ENCODE measurements at regions not wholly inside any gene's neighbourhood (a gene's known extent, or its start where the extent isn't known, plus 50 kb on each side); places are given as distances from the start of the nearest gene placed in this dataset.

GRCh38 chr10:2825841-2826240 lies 241.5 kb upstream of the PFKP start:
- no TSS peak for BruUV-seq (replicated peaks)
- peaks cover 82% of the 10 kb centered on the region for H3K27me3 Mint-ChIP-seq (ENCODE audit: insufficient read depth, unreplicated experiment)
- no peaks in the 10 kb centered on the region for H3K4me1 Mint-ChIP-seq (ENCODE audit: insufficient read depth, unreplicated experiment)
- intact Hi-C loops (cut with micrococcal nuclease) = no loop called here
- H3K9me3 Mint-ChIP-seq (ENCODE audit: unreplicated experiment) = no peaks in the 10 kb centered on the region
- no peak for TF ChIP-seq CTCF (IDR thresholded peaks at IDR 0.05; ENCODE audit: unreplicated experiment)
- ChIA-PET POLR2A (no interaction called here), CTCF (interaction anchor here (1.1 kb wide), 1 partner anchor 11 kb away, joined by 3 read pairs; no protein-coding TSS in a partner anchor)
- no peaks in the 10 kb centered on the region for H3K36me3 Mint-ChIP-seq (ENCODE audit: insufficient read depth, unreplicated experiment)
- no peak for DNase-seq (ENCODE audit: unreplicated experiment)
- H3K27ac Mint-ChIP-seq (ENCODE audit: low read depth, unreplicated experiment) = no peak overlapping the region
- H3K4me3 Mint-ChIP-seq (ENCODE audit: unreplicated experiment) = no peak overlapping the region

GRCh38 chr10:2817940-2818636 lies 249.3 kb upstream of the PFKP start:
- TF ChIP-seq CTCF (IDR thresholded peaks at IDR 0.05; ENCODE audit: unreplicated experiment) = no peak
- intact Hi-C loops (cut with micrococcal nuclease) = no loop called here
- POLR2A ChIA-PET = no interaction called here
- no peak overlapping the region for H3K27ac Mint-ChIP-seq (ENCODE audit: low read depth, unreplicated experiment)
- H3K4me3 Mint-ChIP-seq (ENCODE audit: unreplicated experiment) = no peak overlapping the region
- BruUV-seq (replicated peaks) = no TSS peak
- peaks cover 92% of the 10 kb centered on the region for H3K27me3 Mint-ChIP-seq (ENCODE audit: insufficient read depth, unreplicated experiment)
- H3K36me3 Mint-ChIP-seq (ENCODE audit: insufficient read depth, unreplicated experiment) = no peaks in the 10 kb centered on the region
- H3K9me3 Mint-ChIP-seq (ENCODE audit: unreplicated experiment) = no peaks in the 10 kb centered on the region
- DNase-seq (ENCODE audit: unreplicated experiment) = no peak
- CTCF ChIA-PET = no interaction called here
- H3K4me1 Mint-ChIP-seq (ENCODE audit: insufficient read depth, unreplicated experiment) = no peaks in the 10 kb centered on the region

- intact Hi-C loops (cut with micrococcal nuclease) = no loop called here
- peaks cover 93% of the 10 kb centered on the region for H3K27me3 Mint-ChIP-seq (ENCODE audit: insufficient read depth, unreplicated experiment)
- no peaks in the 10 kb centered on the region for H3K36me3 Mint-ChIP-seq (ENCODE audit: insufficient read depth, unreplicated experiment)
- no peaks in the 10 kb centered on the region for H3K4me1 Mint-ChIP-seq (ENCODE audit: insufficient read depth, unreplicated experiment)
- TF ChIP-seq CTCF (IDR thresholded peaks at IDR 0.05; ENCODE audit: unreplicated experiment) = no peak
- DNase-seq (ENCODE audit: unreplicated experiment) = no peak
- POLR2A ChIA-PET = interaction anchor here (1.1 to 1.2 kb wide), 2 partner anchors 10 to 14 kb away, joined by 3 to 4 read pairs; no protein-coding TSS in a partner anchor
- peaks cover 8% of the 10 kb centered on the region for H3K9me3 Mint-ChIP-seq (ENCODE audit: unreplicated experiment)
- H3K4me3 Mint-ChIP-seq (ENCODE audit: unreplicated experiment) = no peak overlapping the region
- H3K27ac Mint-ChIP-seq (ENCODE audit: low read depth, unreplicated experiment) = no peak overlapping the region
- BruUV-seq (replicated peaks) = no TSS peak
- CTCF ChIA-PET = interaction anchor here (0.7 kb wide), 1 partner anchor 929 kb away, joined by 3 read pairs; no protein-coding TSS in a partner anchor
Measured at GRCh38 chr10:2813693-2814092, 253.7 kb upstream of the PFKP start.

GRCh38 chr10:2813286-2813685 lies 254.1 kb upstream of the PFKP start:
- TF ChIP-seq CTCF (IDR thresholded peaks at IDR 0.05; ENCODE audit: unreplicated experiment) = no peak
- Mint-ChIP-seq H3K36me3 (ENCODE audit: insufficient read depth, unreplicated experiment) (no peaks in the 10 kb centered on the region), H3K27ac (ENCODE audit: low read depth, unreplicated experiment) (no peak overlapping the region), H3K4me1 (ENCODE audit: insufficient read depth, unreplicated experiment) (no peaks in the 10 kb centered on the region), H3K9me3 (ENCODE audit: unreplicated experiment) (peaks cover 8% of the 10 kb centered on the region), H3K4me3 (ENCODE audit: unreplicated experiment) (no peak overlapping the region), H3K27me3 (ENCODE audit: insufficient read depth, unreplicated experiment) (peaks cover 95% of the 10 kb centered on the region)
- ChIA-PET CTCF (no interaction called here), POLR2A (interaction anchor here (1.1 kb wide), 1 partner anchor 15 kb away, joined by 4 read pairs; no protein-coding TSS in a partner anchor)
- intact Hi-C loops (cut with micrococcal nuclease) = no loop called here
- BruUV-seq (replicated peaks) = no TSS peak
- DNase-seq (ENCODE audit: unreplicated experiment) = no peak

Measured in MCF 10A (cell line).